Stimulated activated naive CD8-positive, alpha-beta T cell treated with anti-CD3 and anti-CD28 coated beads, Interleukin-15, Interleukin-2, amounts not matched to agents 100 U/mL and 50 U/mL, for 24 hours (primary cell): ENCODE measurements at regions not wholly inside any gene's neighbourhood (a gene's known extent, or its start where the extent isn't known, plus 50 kb on each side); places are given as distances from the start of the nearest gene placed in this dataset.

Source experiments
- ATAC-seq: fragments of 150-1000 bp; cut with Tn5 transposase; one replicate; pipeline ENCODE4 v1.10.0; 2021
- DNase-seq: peaks from one replicate; pipeline ENCODE4 v3.0.0; 2021

DNA sequence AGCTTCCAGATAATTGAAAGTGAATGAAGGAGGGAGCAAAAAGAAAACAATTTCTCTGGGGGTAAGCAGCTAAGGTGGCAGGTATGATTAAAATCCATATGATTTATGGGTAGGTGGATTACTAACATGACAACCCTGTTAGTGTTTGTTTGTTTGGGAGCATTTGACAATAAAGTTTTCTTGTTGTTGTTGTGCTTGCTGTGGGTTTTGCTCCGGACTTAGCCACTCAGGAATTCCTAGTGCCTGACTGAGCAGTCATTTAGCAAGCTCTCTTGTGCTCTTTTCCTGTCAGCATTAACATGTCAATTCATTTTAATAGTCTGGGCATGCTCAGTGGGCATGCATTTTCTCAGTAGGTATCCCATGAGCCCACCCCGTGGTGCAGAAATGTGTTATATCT lies 674.8 kb upstream of the ZEB2 start:
- ATAC-seq, result no peak
- DNase-seq, result no peak

DNA sequence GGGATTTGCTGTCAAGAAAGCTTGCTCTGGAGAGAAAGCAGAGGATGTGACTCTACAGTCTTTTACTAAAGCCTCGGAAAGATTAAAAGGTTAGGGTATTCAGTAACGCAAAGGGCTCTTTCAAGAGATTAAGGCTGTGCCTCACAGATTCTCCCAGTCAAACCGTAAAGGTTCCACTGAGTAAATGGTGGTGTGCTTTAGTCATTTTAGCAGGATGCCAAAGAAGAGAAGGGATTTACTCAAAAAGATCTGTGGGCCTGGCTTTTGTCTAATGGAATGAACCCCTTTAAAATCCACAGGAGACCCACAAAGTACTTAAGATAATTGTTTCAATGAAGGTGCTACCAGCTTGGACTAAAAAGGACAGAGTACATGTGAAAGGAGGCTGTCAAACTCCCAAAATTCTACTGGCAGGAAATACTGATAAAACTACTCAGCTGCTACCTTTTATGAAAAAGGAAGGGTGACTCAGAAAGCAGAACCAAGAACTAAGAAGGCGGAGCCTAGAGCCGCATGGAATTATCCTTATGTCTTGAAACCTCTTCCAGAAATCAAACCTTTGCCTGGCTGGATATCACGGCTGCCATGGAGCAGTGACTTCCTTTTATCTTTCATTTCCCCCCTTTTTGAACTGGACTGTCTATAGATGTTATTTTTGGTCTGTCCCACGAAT lies 670.2 kb upstream of the ZEB2 start:
- DNase-seq, result no peak
- ATAC-seq, result no peak

DNA sequence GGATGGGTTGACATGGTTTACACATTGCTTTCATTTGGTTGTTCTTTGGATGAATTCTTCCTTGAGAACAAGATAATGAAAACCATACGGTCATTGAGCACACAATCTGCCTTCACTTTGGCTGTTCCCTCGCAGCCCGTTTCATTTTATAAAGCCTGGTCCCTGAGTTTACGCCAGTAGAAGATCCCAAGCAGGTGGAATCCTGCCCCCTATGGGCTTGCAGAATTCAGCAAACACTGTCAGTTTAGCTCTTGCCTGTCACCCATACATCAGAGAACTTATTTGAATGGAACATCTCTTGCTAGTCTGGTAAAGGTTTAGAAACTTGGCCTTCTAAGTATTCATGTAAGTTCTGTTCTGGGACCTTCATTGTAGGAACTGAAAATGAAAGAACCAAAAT lies 666.4 kb upstream of the ZEB2 start:
- DNase-seq (no peak), ATAC-seq (no peak)

DNA sequence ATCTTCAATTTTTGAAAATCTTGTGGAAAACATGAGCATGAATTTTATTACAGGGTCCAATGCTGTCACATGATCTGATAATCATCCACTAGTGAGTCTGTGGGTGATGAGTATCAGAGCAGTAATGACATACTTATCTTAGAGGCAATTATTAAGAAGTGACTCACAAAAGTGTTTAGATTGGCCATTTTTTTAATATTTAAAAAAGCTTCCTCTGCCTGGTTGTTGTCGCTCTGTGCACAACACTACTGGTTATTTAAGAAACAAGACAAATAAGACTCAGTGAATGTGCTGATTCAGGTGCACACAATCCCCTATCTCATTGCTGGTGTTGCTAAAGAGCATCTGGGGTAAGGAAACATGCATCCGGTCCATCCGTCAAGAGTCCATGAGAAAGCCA lies 665.8 kb upstream of the ZEB2 start:
- DNase-seq (no peak), ATAC-seq (no peak)

DNA sequence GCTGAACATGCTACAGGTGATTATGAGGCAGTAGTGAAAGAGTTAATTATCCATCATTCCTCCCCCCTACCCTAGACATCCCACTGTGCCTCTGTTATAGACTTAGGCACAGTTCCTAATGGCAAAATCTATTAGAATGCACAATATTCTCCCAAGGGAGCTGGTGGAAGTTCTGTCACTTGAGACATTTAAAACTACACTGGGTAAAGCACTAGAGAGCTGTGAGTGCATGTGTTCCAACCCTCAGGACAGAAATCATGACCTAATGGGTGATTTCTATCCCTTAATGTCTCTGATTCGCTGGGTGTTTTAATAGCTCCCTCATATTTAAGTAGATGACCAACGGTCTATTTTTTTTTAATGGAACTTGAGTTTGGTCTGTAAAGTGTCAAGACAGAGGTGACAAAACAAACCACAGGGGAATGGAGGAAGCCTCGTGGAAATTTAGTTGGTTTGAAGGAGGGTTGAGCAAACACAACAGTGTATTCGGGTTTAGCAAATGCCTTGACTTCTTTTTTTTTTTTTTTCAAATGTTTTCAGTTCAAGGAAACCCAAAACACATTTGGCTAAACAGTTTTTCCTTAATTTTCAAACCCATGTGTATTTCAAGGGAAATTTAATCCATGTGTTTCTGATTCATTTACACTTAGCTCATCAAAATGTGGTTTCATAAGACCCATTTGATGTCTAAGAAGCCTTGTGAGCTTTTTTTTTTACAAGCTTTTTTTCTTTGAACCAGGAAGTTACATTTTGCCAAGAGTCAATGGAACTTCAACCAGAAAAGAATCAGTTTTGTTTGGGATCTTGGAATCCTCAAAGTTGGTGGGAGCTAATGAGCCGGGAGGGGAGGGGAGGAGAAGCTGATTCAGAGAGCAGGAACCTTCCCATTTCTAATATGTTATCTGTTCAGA lies 665.1 kb upstream of the ZEB2 start:
- ATAC-seq (no peak), DNase-seq (no peak)

DNA sequence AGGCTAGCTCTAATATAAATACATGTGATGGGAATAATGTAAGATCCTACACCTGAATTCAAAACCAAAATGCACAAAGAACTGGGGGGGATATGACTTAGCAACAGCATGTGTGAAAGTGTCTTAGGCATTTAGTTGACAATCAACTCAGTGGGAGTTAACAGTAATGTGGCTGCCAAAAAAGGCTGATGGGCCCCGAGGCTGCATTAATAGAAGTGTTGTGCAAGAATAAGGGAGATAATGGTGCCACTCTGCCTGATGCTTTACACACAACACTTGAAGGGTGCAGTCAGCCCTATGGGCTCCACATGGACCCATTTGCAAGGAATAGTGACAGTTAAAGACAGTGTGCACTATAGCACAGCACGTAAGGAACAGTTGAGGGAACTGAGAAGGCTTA lies 649.4 kb upstream of the ZEB2 start:
- ATAC-seq (no peak), DNase-seq (no peak)

DNA sequence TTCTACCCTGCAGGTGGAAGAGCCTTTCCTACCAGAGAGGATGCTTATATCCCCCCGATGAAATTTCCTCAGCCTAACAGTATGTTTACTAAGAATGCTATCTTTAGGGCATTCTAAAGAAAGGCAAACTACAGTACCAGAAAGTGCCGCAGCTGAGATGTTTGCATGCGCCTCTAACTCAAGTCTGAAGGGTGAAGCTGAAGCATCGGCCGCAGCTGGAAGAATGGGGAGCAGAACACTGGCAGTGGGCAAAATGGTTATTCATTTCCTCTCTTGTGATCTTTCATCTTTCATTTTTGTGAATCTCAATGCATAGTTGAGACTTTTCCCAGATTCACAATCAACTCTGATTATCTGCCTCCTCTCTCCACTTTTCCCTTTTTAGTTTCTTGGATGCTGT lies 648.2 kb upstream of the ZEB2 start:
- no peak for ATAC-seq

DNA sequence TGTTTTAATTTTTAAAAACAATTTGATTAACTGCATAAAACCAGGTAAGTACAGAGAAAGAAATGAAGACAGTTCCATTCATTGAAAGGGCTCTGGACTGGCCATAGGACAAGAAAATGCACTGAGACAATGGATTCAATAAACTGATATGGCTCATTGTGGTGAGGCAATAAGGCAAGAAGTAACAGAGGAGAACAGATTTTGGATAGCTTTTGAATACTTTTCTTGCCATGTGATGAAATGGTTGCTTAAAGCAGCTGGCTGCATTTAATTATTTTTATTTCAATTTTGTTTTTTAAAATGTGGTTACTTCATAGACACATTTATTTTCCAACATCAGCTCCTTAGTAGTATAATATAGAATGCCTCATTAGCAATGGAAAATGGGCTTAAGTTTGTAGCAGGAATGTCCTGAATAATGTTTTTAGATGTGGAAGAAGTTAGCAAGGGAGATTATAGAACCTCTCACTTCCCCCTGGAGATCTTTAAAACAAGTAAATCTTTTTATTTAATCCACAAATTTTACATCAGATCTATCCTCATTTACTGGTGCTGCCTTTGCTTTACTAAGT lies 646.9 kb upstream of the ZEB2 start:
- DNase-seq (no peak), ATAC-seq (no peak)

More for the DNA sequence above, 648.2 kb upstream of the ZEB2 start:
- DNase-seq, result no peak

DNA sequence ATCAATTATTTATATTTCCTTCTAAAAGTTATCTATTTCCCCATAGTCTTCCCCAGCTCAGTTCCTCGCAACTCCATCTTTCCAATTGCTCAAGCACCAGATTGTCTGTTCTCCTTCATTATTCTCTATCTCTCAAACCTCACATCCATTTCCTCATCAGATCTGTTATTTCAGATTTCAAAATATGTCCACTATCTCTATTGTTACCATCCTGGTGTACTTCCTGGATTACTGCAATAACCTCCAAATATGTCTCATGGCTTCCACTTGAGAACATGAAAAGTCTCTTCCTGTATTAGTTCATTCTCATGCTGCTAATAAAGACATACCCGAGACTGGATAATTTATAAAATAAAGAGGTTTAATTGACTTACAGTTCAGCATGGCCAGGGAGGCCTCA lies 641.7 kb upstream of the ZEB2 start:
- DNase-seq, result no peak

DNA sequence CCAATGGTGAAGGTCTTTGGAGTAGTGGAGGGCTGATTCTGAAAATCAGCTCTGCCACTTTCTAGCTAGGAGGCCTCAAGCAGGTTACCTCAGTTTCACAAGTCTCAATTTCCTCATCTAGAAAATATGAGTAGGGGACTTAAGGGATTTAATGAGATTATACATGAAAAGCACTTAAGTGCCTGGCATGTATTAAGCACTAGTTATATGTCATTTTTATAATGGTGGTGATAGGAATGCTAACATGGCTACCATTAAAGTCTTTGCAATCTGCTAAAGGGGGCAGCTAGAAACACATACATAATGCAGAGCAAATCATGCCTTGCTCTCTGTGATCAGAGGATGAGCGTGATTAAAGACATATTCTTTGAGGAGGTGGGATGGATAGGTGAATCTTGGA lies 640.9 kb upstream of the ZEB2 start:
- DNase-seq (no peak), ATAC-seq (no peak)

More for the DNA sequence above, 641.7 kb upstream of the ZEB2 start:
- no peak for ATAC-seq

DNA sequence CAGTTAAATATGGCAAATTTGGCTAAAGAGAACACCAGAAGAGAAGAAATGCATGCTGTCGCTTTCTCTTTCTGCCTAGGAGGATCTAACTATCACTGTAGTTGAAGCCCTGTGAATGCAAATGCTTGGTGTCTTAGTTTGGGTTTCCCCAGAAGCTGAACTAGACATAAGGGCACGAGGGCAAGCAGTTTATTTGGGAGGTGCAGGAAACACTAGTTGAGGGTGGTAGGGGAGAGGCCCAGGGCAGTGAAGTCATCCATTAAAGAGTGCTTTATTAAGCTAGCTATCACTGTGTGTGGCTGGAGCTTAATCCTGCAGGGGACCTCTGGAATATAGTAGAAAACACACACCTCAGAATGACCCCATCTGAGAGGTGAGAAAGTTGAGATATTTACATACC lies 639.8 kb upstream of the ZEB2 start:
- ATAC-seq (no peak), DNase-seq (no peak)

DNA sequence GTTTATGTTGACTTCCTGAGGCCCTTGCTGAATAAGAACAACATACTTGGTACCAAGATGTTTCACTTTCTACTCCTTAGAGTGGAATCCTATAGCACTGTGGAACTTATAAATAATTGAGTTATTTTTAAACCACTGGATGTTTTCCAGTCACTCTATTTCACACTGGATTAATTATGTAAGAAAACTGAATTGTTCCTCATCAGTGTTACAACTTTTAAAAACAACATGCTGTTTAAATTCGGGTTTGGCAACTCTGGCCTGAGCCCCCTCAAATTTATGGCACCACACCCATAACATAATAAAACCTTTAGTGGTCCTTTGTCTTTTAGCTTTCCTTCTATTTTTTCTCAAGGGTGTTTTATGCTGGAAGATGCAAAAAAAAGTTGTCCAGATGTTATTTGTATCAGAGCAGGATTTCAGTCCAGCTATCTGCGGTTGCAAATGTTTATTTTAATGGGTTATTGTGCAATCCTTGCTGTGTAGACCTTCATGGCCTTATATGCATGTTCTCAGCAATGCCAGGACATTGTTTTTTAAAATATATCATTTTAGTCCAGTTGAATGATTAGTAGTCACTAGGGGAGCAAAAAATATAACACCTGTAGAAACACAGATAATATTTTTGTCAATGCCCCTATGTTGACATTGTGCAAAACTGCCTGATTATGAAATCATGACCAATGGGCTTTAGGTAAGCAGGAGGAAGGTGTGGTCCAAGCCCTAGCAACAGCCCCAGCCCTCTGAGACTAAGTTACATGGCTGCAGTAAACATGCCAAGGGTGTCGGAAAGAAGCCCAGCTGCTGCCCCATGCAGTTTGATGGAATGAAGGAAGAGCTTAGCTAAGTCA lies 638.0 kb upstream of the ZEB2 start:
- DNase-seq, result no peak

DNA sequence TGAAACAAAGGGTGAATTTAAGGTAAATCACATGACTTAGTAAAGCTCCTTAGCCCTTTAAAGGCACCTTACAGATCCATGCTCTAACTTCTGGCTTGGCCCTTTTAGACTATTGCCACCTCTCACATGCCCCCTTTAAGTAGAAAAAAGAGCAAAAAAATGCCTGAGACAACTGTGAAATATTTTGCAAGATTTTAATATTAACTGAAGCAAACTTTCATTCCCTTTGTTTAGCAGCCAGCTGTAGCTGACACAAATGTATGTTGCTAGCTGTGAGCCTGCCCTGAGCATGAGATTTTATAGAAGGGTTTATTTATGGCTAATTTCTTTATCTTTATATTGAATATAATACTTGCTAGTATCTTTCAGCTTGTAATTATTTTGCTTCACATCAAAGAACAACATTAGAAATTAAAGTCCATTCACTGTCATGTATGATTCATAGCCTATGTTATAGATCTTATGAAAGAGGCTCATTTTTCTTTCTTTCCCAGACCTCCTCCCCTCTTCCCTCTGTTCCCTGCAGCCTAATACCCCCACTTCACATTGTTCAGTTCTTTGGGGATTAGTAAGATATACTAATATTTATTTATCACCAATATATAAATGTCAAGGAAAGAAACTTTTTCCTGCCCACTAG lies 637.2 kb upstream of the ZEB2 start:
- DNase-seq, result no peak
- no peak for ATAC-seq

More for the DNA sequence above, 638.0 kb upstream of the ZEB2 start:
- no peak for ATAC-seq

DNA sequence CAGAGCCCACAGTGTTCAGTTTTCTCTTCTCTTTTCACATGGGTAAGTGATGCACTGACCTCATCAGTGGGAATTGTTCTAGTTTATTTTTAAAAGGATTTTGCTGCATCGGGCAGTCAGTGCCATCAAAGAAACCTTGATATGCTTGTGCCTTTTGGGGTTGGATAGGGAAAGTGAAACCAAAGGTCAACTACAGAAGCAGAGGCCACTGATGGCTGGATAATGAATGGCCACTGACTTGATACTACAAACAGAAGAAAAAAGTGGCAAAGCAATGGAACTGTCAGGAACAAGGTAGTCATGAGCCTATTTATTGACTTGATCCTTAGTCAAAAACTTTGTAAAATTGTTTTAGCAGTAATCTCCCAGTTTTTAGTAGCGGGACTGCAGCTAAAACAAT lies 636.3 kb upstream of the ZEB2 start:
- ATAC-seq, result no peak
- no peak for DNase-seq

DNA sequence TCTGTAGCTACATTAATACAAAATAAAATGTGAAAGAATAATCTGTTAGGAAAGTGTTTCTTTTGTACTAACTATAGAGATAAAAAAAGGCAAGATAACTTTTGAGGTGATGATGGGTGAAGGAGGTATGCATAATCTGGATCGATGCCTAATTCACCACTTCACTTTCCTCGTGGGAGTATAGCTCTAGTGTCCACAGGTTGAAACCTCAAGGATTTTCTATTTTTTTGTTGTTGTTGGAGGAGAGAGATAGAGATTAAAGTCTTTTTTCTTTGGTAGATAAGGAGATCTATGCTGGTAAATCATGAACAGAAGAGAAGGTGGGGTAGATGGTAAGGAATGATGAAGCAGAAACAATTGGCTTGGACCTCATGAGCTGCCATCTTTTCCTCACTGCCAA lies 635.3 kb upstream of the ZEB2 start:
- no peak for DNase-seq
- no peak for ATAC-seq

DNA sequence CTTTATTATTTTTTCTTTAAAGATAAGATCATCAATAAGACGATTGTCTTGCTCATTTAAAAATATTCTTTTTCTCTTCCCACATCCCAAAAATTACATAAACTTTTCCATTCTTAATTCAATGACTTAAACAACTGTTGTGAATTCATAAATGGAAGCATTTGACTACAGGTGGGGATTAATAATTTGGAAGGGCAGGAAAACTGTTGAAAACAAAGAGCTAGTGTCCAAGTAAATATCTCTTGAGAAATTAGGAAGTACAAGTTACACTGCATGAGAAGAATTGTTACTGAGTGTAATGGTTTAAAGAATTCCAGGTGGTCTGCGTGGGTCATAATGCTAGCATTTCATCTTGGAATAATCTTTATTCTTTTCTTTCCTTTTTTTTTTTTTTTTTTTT lies 634.8 kb upstream of the ZEB2 start:
- no peak for DNase-seq
- no peak for ATAC-seq

DNA sequence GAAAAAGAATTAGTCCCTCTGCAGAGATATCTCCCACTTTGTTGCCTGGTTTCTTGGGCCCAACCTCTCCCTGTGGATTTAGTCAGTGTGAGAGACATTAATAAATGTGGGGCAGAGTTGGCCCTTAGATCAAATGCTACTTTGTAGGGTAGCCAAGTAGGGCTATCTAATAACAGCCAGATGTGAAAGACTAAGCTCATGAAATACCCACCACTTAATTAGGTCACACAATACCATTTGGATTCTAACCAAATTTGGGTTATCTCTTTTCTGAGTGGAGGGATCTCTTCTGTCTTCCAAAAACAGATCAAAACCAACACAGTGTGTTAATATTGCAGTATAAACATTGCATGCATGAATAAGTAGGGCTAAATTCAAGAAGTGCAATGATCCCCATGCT lies 626.8 kb upstream of the ZEB2 start:
- ATAC-seq (no peak), DNase-seq (no peak)

DNA sequence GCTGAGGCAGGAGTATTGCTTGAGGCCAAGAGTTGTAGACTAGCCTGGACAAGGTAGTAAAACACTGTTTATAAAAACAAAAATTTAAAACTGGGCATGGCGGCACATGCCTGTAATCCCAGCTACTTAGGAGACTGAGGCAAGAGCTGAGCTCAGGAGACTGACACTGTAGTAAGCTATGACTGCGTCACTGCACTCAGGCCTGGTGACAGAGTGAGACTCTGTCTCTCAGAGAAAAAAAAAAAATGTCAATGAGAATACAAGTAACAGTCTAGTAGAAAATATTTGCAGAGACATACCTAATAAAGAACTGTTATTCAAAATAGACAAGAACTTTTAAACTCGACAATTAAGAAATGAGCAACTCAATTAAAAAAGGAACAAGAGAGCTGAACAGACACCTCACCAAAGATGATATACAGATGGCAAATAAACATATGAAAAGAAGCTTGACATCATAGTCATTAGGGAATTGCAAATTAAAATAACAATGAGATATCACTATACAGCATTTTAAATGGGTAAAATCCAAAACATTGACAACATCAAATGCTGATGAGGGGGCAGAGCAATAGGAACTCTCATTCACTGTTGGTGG lies 624.3 kb upstream of the ZEB2 start:
- DNase-seq (no peak), ATAC-seq (no peak)

DNA sequence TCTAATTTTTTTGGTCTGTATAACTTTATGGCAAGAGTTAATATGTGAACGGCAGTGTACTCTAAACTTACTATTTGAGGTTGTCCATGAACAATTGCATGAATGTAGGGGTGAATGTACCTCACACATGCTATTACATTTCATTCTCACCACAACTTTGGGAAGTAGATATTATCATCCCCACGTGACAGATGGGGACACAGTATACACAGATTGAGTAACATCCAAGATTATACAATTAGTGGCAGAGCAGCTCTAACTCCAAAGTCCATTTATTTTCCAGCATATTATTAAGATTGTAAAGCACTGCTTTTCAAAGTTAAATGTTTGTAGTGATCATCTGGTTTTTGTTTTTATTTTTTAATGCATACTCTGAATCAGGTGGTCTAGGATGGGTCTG lies 622.1 kb upstream of the ZEB2 start:
- no peak for DNase-seq

DNA sequence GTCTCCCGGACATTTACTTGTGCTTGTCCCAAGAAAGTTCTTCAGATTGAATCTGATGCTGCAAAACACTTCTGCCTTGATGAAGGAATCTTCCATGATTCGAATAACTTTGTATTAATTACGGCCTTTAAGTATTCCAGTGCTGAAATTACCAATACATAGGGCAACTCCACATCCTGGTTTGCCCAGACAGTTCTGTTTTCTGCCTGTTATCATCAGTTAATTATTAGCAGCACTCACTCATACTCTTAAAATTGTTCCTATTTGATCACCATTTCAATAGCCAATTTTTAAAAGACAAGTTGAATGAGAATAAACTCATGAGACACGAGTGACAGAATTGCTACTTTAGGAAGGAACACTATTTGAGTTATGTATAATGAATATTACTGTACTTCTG lies 620.7 kb upstream of the ZEB2 start:
- DNase-seq (no peak), ATAC-seq (no peak)

More for the DNA sequence above, 622.1 kb upstream of the ZEB2 start:
- no peak for ATAC-seq

DNA sequence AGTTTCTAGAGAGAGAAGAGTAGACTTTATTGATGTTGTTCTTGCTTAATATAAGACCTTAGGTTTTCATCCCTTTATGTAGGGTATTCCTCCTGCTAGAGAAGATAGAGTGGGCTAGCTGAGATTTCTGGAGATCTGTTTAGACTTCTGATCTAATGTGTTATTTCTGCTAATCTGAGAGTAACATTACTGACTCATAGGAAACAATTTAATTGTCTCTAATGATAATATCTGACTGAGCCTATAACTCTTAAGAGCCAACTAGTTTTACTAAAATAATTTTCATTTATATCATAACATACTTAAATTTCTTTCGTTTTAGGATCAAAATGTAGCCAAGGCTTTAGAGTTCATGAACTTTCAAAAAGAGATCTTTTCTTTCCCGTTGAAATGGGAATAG lies 618.7 kb upstream of the ZEB2 start:
- DNase-seq (no peak), ATAC-seq (no peak)

DNA sequence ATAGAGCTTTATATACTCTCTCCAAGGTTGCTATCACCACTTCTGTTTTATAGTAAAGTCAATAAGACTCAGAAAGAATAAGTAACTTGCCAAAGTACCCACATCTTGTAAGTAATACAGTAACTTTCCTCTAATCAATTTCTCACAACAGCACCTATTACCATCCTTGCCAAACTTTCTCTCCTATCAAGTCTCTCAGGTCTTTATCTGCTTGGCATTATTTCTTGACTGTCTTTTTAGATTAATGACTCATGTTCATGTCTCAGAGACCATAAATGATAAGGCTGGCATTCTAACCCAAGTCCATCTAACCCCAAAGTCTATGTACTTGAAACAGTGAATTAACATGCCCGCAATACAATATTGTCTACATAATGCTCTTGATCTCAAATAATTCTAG lies 618.0 kb upstream of the ZEB2 start:
- ATAC-seq (no peak), DNase-seq (no peak)
